Fibroblast of lung (primary cell): ENCODE measurements at regions not wholly inside any gene's neighbourhood (a gene's known extent, or its start where the extent isn't known, plus 50 kb on each side); places are given as distances from the start of the nearest gene placed in this dataset.

Source experiments
- DNase-seq, 2 donors: peaks; one replicate each; pipeline versions ENCODE4 v3.0.0 to v3.0.0-alpha.2; 2010; ENCODE audit warnings: low read depth in 2 of 2
- H2AFZ ChIP-seq: 2 replicates; pipeline ENCODE4 v1.5.1; 2012; ENCODE audit warnings: low read length, control low read depth, inconsistent platforms
- H3K27ac ChIP-seq: 2 replicates; pipeline ENCODE4 v1.5.1; 2011; ENCODE audit warnings: low read length, control low read depth; ENCODE audit not compliant: insufficient read depth
- H3K27me3 ChIP-seq: 2 replicates; pipeline ENCODE4 v1.5.1; 2011; ENCODE audit warnings: mild to moderate bottlenecking, low read length; ENCODE audit not compliant: control insufficient read depth, insufficient read depth
- H3K36me3 ChIP-seq: 2 replicates; pipeline ENCODE4 v1.5.1; 2011; ENCODE audit warnings: low read length; ENCODE audit not compliant: control insufficient read depth, insufficient read depth
- H3K4me1 ChIP-seq: 2 replicates; pipeline ENCODE4 v1.5.1; 2011; ENCODE audit warnings: low read length; ENCODE audit not compliant: control insufficient read depth, insufficient read depth; ENCODE audit errors: extremely low read depth
- H3K4me2 ChIP-seq: 2 replicates; pipeline ENCODE4 v1.5.1; 2011; ENCODE audit warnings: low read length, control low read depth; ENCODE audit not compliant: insufficient read depth; ENCODE audit errors: extremely low read depth
- H3K4me3 ChIP-seq, 4 experiments: fragments of 200-600 bp in 1 of 4; sonication (generic) in 1 of 4; replicated peaks in 1 of 4; 2 replicates each; pipeline ENCODE4 v1.5.1; 2011 to 2016; ENCODE audit warnings: low read length in 4 of 4, low read depth in 3 of 4, mild to moderate bottlenecking in 3 of 4, control low read depth in 2 of 4, inconsistent platforms in 1 of 4, mixed read lengths in 1 of 4; ENCODE audit not compliant: insufficient read depth in 1 of 4; ENCODE audit errors: control extremely low read depth in 1 of 4
- H3K79me2 ChIP-seq: 2 replicates; pipeline ENCODE4 v1.5.1; 2012; ENCODE audit warnings: mild to moderate bottlenecking, low read length, inconsistent platforms; ENCODE audit not compliant: control insufficient read depth, insufficient read depth
- H3K9ac ChIP-seq: 2 replicates; pipeline ENCODE4 v1.5.1; 2011; ENCODE audit warnings: mild to moderate bottlenecking, low read length, control low read depth; ENCODE audit not compliant: insufficient read depth
- H3K9me3 ChIP-seq: 2 replicates; pipeline ENCODE4 v1.5.1; 2012; ENCODE audit warnings: low read depth, low read length; ENCODE audit not compliant: control insufficient read depth, insufficient read depth
- H4K20me1 ChIP-seq: 2 replicates; pipeline ENCODE4 v1.5.1; 2011; ENCODE audit warnings: low read length; ENCODE audit not compliant: control insufficient read depth, insufficient read depth; ENCODE audit errors: extremely low read depth
- CTCF ChIP-seq, 2 donors: IDR thresholded peaks in 1 of 2; conservative IDR thresholded peaks in 1 of 2; 1 replicate in 1 of 2; 2 replicates in 1 of 2; pipeline ENCODE4 v1.5.1; 2011 to 2012; ENCODE audit warnings: low read length in 2 of 2, control low read depth in 1 of 2, inconsistent platforms in 1 of 2, low read depth in 1 of 2, mild to moderate bottlenecking in 1 of 2
- EZH2 ChIP-seq: IDR thresholded peaks from 2 replicates; pipeline ENCODE4 v1.5.1; 2012; ENCODE audit warnings: low read length, control low read depth, mild to moderate bottlenecking; ENCODE audit errors: missing control alignments

GRCh38 chr5:62727861-62728260, 149.2 kb downstream of the LRRC70 start:
- Histone ChIP-seq H3K27ac (no peak overlapping the region), H3K9ac (no peak overlapping the region), H3K4me1 (no peaks in the 10 kb centered on the region), H3K9me3 (no peaks in the 10 kb centered on the region), H3K36me3 (no peaks in the 10 kb centered on the region), H3K79me2 (no peaks in the 10 kb centered on the region), H3K27me3 (no peaks in the 10 kb centered on the region), H4K20me1 (no peaks in the 10 kb centered on the region), H3K4me2 (no peak overlapping the region), H2AFZ (no peak overlapping the region), H3K4me3 (no peak overlapping the region)
- TF ChIP-seq EZH2 (no peak), CTCF (conservative IDR thresholded peaks at IDR 0.05 in 1 of 2, IDR thresholded peaks at IDR 0.05 in 1 of 2; ENCODE audit: low read depth in 1 of 2, low read length in 2 of 2) (no peak)
- DNase-seq: no peak

GRCh38 chr5:62727184-62727583, 148.6 kb downstream of the LRRC70 start:
- TF ChIP-seq EZH2 (no peak), CTCF (conservative IDR thresholded peaks at IDR 0.05 in 1 of 2, IDR thresholded peaks at IDR 0.05 in 1 of 2; ENCODE audit: low read depth in 1 of 2, low read length in 2 of 2) (no peak)
- H3K36me3 ChIP-seq: no peaks in the 10 kb centered on the region

GRCh38 chr5:62722360-62722759, 143.7 kb downstream of the LRRC70 start:
- Histone ChIP-seq H3K9me3 (no peaks in the 10 kb centered on the region), H3K4me3 (no peak overlapping the region), H3K4me2 (no peak overlapping the region), H3K4me1 (no peaks in the 10 kb centered on the region), H4K20me1 (no peaks in the 10 kb centered on the region), H3K9ac (no peak overlapping the region), H3K27ac (no peak overlapping the region), H3K79me2 (no peaks in the 10 kb centered on the region), H3K27me3 (no peaks in the 10 kb centered on the region), H2AFZ (no peak overlapping the region), H3K36me3 (no peaks in the 10 kb centered on the region)
- TF ChIP-seq EZH2: no peak
- no peak for TF ChIP-seq CTCF (conservative IDR thresholded peaks at IDR 0.05 in 1 of 2, IDR thresholded peaks at IDR 0.05 in 1 of 2; ENCODE audit: low read depth in 1 of 2, low read length in 2 of 2)
- DNase-seq: no peak

More at GRCh38 chr5:62727184-62727583, 148.6 kb downstream of the LRRC70 start:
- no peaks in the 10 kb centered on the region for H4K20me1 ChIP-seq
- no peak overlapping the region for H3K9ac ChIP-seq
- H3K79me2 ChIP-seq: no peaks in the 10 kb centered on the region
- H3K27ac ChIP-seq: no peak overlapping the region
- H3K27me3 ChIP-seq: no peaks in the 10 kb centered on the region
- no peak overlapping the region for H3K4me3 ChIP-seq
- no peak overlapping the region for H3K4me2 ChIP-seq
- no peaks in the 10 kb centered on the region for H3K9me3 ChIP-seq
- no peaks in the 10 kb centered on the region for H3K4me1 ChIP-seq
- no peak overlapping the region for H2AFZ ChIP-seq
- DNase-seq: no peak
